Stimulated activated CD8-positive, alpha-beta memory T cell treated with anti-CD3 and anti-CD28 coated beads, Interleukin-7, amount 100 ng/mL, for 1 hour (primary cell): ENCODE measurements at regions not wholly inside any gene's neighbourhood (a gene's known extent, or its start where the extent isn't known, plus 50 kb on each side); places are given as distances from the start of the nearest gene placed in this dataset.

Experiments used
- DNase-seq, 2 donors: peaks; one replicate each; pipeline ENCODE4 v3.0.0-alpha.2; 2020; ENCODE audit warnings: low read depth in 2 of 2

GRCh38 chr11:122176651-122177050, 60.6 kb upstream of the BLID start:
- DNase-seq = no peak

GRCh38 chr11:122175306-122175705, 59.3 kb upstream of the BLID start:
- DNase-seq = no peak

- DNase-seq = no peak
These were observed 57.6 kb upstream of the BLID start for GRCh38 chr11:122173587-122173986.

GRCh38 chr11:122173074-122173450, 57.0 kb upstream of the BLID start:
- DNase-seq = no peak

GRCh38 chr11:122172352-122173073, 56.5 kb upstream of the BLID start:
- no peak for DNase-seq

GRCh38 chr11:122170815-122171475, 54.9 kb upstream of the BLID start:
- no peak for DNase-seq

GRCh38 chr11:122168218-122168617, 52.2 kb upstream of the BLID start:
- DNase-seq = no peak

- DNase-seq = no peak
These were observed 51.1 kb upstream of the BLID start for GRCh38 chr11:122167100-122167499.

- no peak for DNase-seq
These were observed 49.8 kb upstream of the BLID start for GRCh38 chr11:122165607-122166371.
